Ascending aorta (tissue), 2 donors: ENCODE measurements at regions not wholly inside any gene's neighbourhood (a gene's known extent, or its start where the extent isn't known, plus 50 kb on each side); places are given as distances from the start of the nearest gene placed in this dataset.

Source experiments
- DNase-seq, 2 donors: peaks; one replicate each; pipeline ENCODE4 v3.0.0-alpha.2; 2019; ENCODE audit warnings: low spot score in 2 of 2
- H3K27ac ChIP-seq, 2 donors: fragments of 200-600 bp; sonication (generic); one replicate each; pipeline ENCODE4 v1.5.1; 2016 to 2017; ENCODE audit warnings: mild to moderate bottlenecking in 1 of 2
- H3K27me3 ChIP-seq: fragments of 200-600 bp; sonication (generic); one replicate; pipeline ENCODE4 v1.5.1; 2017
- H3K36me3 ChIP-seq, 2 donors: fragments of 200-600 bp; sonication (generic); one replicate each; pipeline ENCODE4 v1.5.1; 2016
- H3K4me1 ChIP-seq, 2 donors: fragments of 200-600 bp; sonication (generic); one replicate each; pipeline ENCODE4 v1.5.1; 2016 to 2017; ENCODE audit warnings: mild to moderate bottlenecking in 1 of 2
- H3K4me3 ChIP-seq, 2 donors: fragments of 200-600 bp; sonication (generic); one replicate each; pipeline ENCODE4 v1.5.1; 2016 to 2017; ENCODE audit warnings: mild to moderate bottlenecking in 1 of 2
- H3K9me3 ChIP-seq, 2 donors: fragments of 200-600 bp; sonication (generic); one replicate each; pipeline ENCODE4 v1.5.1; 2016
- CTCF ChIP-seq, 3 experiments: fragments of 200-600 bp in 2 of 3; fragments of 450-650 bp in 1 of 3; sonication (generic) in 2 of 3; IDR thresholded peaks; one replicate each; pipeline ENCODE4 v1.5.1; 2016 to 2019; ENCODE audit warnings: antibody characterized with exemption in 3 of 3, mild to moderate bottlenecking in 1 of 3, moderate library complexity in 1 of 3
- intact Hi-C: fragments of 100-400 bp; cut with DNase I; formaldehyde crosslinking; loops from one replicate; pipeline ENCODE4 v1.15.1; 2023

- no peak for TF ChIP-seq CTCF (IDR thresholded peaks at IDR 0.05)
- H3K4me1 ChIP-seq, result no peaks in the 10 kb centered on the region
- no peaks in the 10 kb centered on the region for H3K27me3 ChIP-seq
These were observed 197.0 kb downstream of the SIM1 start for GRCh38 chr6:100267721-100268123.

GRCh38 chr6:100266494-100267401 lies 198.0 kb downstream of the SIM1 start:
- H3K27ac ChIP-seq, result no peak overlapping the region
- no peaks in the 10 kb centered on the region for H3K36me3 ChIP-seq
- H3K4me3 ChIP-seq, result no peak overlapping the region
- intact Hi-C loops, result no loop called here
- TF ChIP-seq CTCF (IDR thresholded peaks at IDR 0.05), result no peak
- no peak for DNase-seq
- no peaks in the 10 kb centered on the region for H3K27me3 ChIP-seq
- no peaks in the 10 kb centered on the region for H3K4me1 ChIP-seq
- no peaks in the 10 kb centered on the region for H3K9me3 ChIP-seq

More at GRCh38 chr6:100267721-100268123, 197.0 kb downstream of the SIM1 start:
- no peaks in the 10 kb centered on the region for H3K9me3 ChIP-seq
- H3K4me3 ChIP-seq, result no peak overlapping the region
- H3K27ac ChIP-seq, result no peak overlapping the region
- no peaks in the 10 kb centered on the region for H3K36me3 ChIP-seq
- intact Hi-C loops, result no loop called here
- DNase-seq, result no peak

GRCh38 chr6:100262086-100262485 lies 202.6 kb downstream of the SIM1 start:
- H3K4me3 ChIP-seq, result no peak overlapping the region
- H3K4me1 ChIP-seq, result no peaks in the 10 kb centered on the region
- intact Hi-C loops, result no loop called here
- H3K27ac ChIP-seq, result no peak overlapping the region
- H3K9me3 ChIP-seq, result no peaks in the 10 kb centered on the region
- no peak for DNase-seq
- no peaks in the 10 kb centered on the region for H3K27me3 ChIP-seq
- TF ChIP-seq CTCF (IDR thresholded peaks at IDR 0.05), result no peak
- H3K36me3 ChIP-seq, result no peaks in the 10 kb centered on the region

GRCh38 chr6:100261486-100261885 lies 203.2 kb downstream of the SIM1 start:
- Histone ChIP-seq H3K4me1 (no peaks in the 10 kb centered on the region), H3K27me3 (no peaks in the 10 kb centered on the region), H3K27ac (no peak overlapping the region), H3K4me3 (no peak overlapping the region), H3K36me3 (no peaks in the 10 kb centered on the region), H3K9me3 (no peaks in the 10 kb centered on the region)
- intact Hi-C loops, result no loop called here
- no peak for DNase-seq
- TF ChIP-seq CTCF (IDR thresholded peaks at IDR 0.05), result no peak

- Histone ChIP-seq H3K36me3 (no peaks in the 10 kb centered on the region), H3K9me3 (no peaks in the 10 kb centered on the region), H3K27me3 (no peaks in the 10 kb centered on the region), H3K4me3 (no peak overlapping the region), H3K27ac (no peak overlapping the region), H3K4me1 (no peaks in the 10 kb centered on the region)
- no peak for DNase-seq
- intact Hi-C loops, result no loop called here
- no peak for TF ChIP-seq CTCF (IDR thresholded peaks at IDR 0.05)
These were observed 204.1 kb downstream of the SIM1 start for GRCh38 chr6:100260584-100260983.
